Lower leg skin (tissue), 3 donors: ENCODE measurements at regions not wholly inside any gene's neighbourhood (a gene's known extent, or its start where the extent isn't known, plus 50 kb on each side); places are given as distances from the start of the nearest gene placed in this dataset.

Experiments
- POLR2A ChIP-seq, 2 donors: fragments of 450-650 bp; IDR thresholded peaks; one replicate each; pipeline ENCODE4 v1.6.1; 2016 to 2017; ENCODE audit warnings: antibody characterized with exemption in 2 of 2, mild to moderate bottlenecking in 1 of 2, moderate library complexity in 1 of 2
- TF ChIP-seq, protein P1 (sequence below), 3 donors: fragments of 450-650 bp; IDR thresholded peaks; one replicate each; pipeline ENCODE4 v1.5.1; 2016; ENCODE audit warnings: antibody characterized with exemption in 3 of 3, mild to moderate bottlenecking in 3 of 3, moderate library complexity in 2 of 3

DNA sequence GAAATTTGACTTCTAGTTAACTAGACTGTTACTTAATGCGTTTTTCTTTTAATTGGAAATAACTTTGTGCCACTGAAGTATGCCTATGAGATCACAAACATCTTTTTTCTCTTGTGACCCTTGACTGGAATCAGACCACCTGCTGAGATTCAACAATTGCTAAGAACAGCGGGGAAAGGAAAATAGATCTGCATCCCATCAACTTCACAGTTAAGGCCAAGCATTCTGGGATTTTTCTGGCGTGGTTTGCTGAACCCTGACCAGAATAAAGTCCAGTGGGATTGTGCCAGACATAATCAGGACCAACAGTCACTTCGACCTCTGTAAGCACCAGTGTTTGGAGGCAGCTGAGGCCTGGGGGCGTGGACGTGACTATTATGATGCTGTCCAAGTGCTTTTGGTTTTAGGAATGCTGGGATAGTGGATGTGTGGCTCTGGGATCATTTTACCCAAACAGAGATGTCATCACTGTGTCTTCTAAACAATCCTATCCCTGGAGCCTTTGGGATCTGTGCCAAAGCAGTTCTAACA, 373.3 kb upstream of the PRKCQ start:
- TF ChIP-seq, protein P1, sequence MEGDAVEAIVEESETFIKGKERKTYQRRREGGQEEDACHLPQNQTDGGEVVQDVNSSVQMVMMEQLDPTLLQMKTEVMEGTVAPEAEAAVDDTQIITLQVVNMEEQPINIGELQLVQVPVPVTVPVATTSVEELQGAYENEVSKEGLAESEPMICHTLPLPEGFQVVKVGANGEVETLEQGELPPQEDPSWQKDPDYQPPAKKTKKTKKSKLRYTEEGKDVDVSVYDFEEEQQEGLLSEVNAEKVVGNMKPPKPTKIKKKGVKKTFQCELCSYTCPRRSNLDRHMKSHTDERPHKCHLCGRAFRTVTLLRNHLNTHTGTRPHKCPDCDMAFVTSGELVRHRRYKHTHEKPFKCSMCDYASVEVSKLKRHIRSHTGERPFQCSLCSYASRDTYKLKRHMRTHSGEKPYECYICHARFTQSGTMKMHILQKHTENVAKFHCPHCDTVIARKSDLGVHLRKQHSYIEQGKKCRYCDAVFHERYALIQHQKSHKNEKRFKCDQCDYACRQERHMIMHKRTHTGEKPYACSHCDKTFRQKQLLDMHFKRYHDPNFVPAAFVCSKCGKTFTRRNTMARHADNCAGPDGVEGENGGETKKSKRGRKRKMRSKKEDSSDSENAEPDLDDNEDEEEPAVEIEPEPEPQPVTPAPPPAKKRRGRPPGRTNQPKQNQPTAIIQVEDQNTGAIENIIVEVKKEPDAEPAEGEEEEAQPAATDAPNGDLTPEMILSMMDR (IDR thresholded peaks at IDR 0.05), result no peak
- TF ChIP-seq POLR2A (IDR thresholded peaks at IDR 0.05), result no peak
